IMR-90 (cell line): ENCODE measurements at regions not wholly inside any gene's neighbourhood (a gene's known extent, or its start where the extent isn't known, plus 50 kb on each side); places are given as distances from the start of the nearest gene placed in this dataset.

ENCODE experiments used
- CEBPB ChIP-seq: IDR thresholded peaks from 2 replicates; pipeline ENCODE4 v1.6.1; 2012; ENCODE audit warnings: low read depth, low read length, improper control_type of control experiment
- CTCF ChIP-seq: conservative IDR thresholded peaks from 2 replicates; pipeline ENCODE4 v1.5.1; 2012; ENCODE audit warnings: mild to moderate bottlenecking, low read depth, low read length, improper control_type of control experiment
- FOS ChIP-seq: fragments of 150-350 bp; IDR thresholded peaks from 2 replicates; pipeline ENCODE4 v1.6.1; 2016; ENCODE audit warnings: low read depth, low read length
- MAZ ChIP-seq: IDR thresholded peaks from 2 replicates; pipeline ENCODE4 v1.6.1; 2012; ENCODE audit warnings: low read depth, mild to moderate bottlenecking, low read length, improper control_type of control experiment, moderate library complexity, borderline replicate concordance
- MXI1 ChIP-seq: IDR thresholded peaks from 2 replicates; pipeline ENCODE4 v1.6.1; 2012; ENCODE audit warnings: low read depth, mild to moderate bottlenecking, low read length, moderate library complexity, borderline replicate concordance
- POLR2A ChIP-seq: IDR thresholded peaks from 2 replicates; pipeline ENCODE4 v1.6.1; 2012; ENCODE audit warnings: mild to moderate bottlenecking, low read depth, low read length
- RCOR1 ChIP-seq: IDR thresholded peaks from 2 replicates; pipeline ENCODE4 v1.6.1; 2012; ENCODE audit warnings: mild to moderate bottlenecking, low read length, improper control_type of control experiment; ENCODE audit not compliant: insufficient replicate concordance
- RFX5 ChIP-seq: IDR thresholded peaks from 2 replicates; pipeline ENCODE4 v1.8.0; 2012; ENCODE audit warnings: low read depth, mild to moderate bottlenecking, low read length, moderate library complexity
- USF2 ChIP-seq: fragments of 150-350 bp; IDR thresholded peaks from 2 replicates; pipeline ENCODE4 v1.6.1; 2017; ENCODE audit warnings: mild to moderate bottlenecking, antibody characterized with exemption, low read length, low read depth

- TF ChIP-seq CTCF (no peak), MXI1 (no peak), POLR2A (no peak), RFX5 (no peak), FOS (no peak), CEBPB (peak; percentile 49), MAZ (no peak), USF2 (no peak), RCOR1 (no peak)
Observed at GRCh38 chr9:80061096-80061495, 489.3 kb downstream of the TLE4 start.
